WERI-Rb-1 (cell line): ENCODE measurements at regions not wholly inside any gene's neighbourhood (a gene's known extent, or its start where the extent isn't known, plus 50 kb on each side); places are given as distances from the start of the nearest gene placed in this dataset.
"Not testable (repeated sequence)": the region's sequence is repeated elsewhere in the genome, so short reads cannot be mapped to it uniquely, and the experiment has no call there.

Experiments
- DNase-seq: peaks from one replicate; pipeline ENCODE4 v3.0.0-alpha.2; 2020
- H3K27ac ChIP-seq: fragments of 250-450 bp; sonication (Bioruptor Pico); 2 replicates; pipeline ENCODE4 v1.5.1; 2020; ENCODE audit warnings: mild to moderate bottlenecking, moderate library complexity
- H3K27me3 ChIP-seq: fragments of 250-450 bp; sonication (Bioruptor Pico); 2 replicates; pipeline ENCODE4 v1.5.1; 2021; ENCODE audit warnings: mild to moderate bottlenecking, low read depth, moderate library complexity; ENCODE audit not compliant: insufficient read depth, severe bottlenecking
- H3K36me3 ChIP-seq: fragments of 250-450 bp; sonication (Bioruptor Pico); 2 replicates; pipeline ENCODE4 v1.5.1; 2020; ENCODE audit warnings: mild to moderate bottlenecking, moderate library complexity
- H3K4me3 ChIP-seq: 2 replicates; pipeline ENCODE4 v1.5.1; 2011; ENCODE audit warnings: low read depth, mild to moderate bottlenecking, control low read depth, low read length
- H3K9me3 ChIP-seq: fragments of 250-450 bp; sonication (Bioruptor Pico); 2 replicates; pipeline ENCODE4 v1.5.1; 2021; ENCODE audit warnings: mild to moderate bottlenecking, moderate library complexity; ENCODE audit not compliant: severe bottlenecking
- TF ChIP-seq, protein P1 (sequence below): IDR thresholded peaks from 2 replicates; pipeline ENCODE4 v1.5.1; 2011; ENCODE audit warnings: low read depth, mild to moderate bottlenecking, control low read depth, inconsistent platforms, low read length

DNA sequence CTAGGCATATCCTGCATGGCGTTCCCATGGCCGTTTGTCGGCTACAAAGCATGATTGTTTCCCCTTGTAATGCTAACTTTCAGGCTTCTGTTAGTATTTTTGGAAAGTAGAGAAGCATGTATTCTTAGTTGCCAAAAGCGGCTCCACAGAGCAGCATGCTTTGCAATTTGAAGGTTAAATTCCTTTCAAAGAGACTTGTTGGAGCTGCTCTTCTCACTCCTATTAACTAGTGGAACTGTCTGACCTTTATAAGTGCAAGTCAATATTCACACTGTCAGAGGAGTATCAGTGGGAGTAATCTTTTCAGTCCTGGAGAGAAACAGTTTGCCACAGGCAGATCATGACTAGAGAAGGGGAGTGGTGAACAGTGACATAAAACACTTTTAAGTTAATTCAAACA lies 656.1 kb upstream of the NOVA1 start:
- no peak for DNase-seq
- Histone ChIP-seq H3K27ac (no peak overlapping the region), H3K4me3 (no peak overlapping the region), H3K27me3 (no peaks in the 10 kb centered on the region), H3K36me3 (no peaks in the 10 kb centered on the region), H3K9me3 (no peaks in the 10 kb centered on the region)
- TF ChIP-seq, protein P1, sequence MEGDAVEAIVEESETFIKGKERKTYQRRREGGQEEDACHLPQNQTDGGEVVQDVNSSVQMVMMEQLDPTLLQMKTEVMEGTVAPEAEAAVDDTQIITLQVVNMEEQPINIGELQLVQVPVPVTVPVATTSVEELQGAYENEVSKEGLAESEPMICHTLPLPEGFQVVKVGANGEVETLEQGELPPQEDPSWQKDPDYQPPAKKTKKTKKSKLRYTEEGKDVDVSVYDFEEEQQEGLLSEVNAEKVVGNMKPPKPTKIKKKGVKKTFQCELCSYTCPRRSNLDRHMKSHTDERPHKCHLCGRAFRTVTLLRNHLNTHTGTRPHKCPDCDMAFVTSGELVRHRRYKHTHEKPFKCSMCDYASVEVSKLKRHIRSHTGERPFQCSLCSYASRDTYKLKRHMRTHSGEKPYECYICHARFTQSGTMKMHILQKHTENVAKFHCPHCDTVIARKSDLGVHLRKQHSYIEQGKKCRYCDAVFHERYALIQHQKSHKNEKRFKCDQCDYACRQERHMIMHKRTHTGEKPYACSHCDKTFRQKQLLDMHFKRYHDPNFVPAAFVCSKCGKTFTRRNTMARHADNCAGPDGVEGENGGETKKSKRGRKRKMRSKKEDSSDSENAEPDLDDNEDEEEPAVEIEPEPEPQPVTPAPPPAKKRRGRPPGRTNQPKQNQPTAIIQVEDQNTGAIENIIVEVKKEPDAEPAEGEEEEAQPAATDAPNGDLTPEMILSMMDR = no peak

DNA sequence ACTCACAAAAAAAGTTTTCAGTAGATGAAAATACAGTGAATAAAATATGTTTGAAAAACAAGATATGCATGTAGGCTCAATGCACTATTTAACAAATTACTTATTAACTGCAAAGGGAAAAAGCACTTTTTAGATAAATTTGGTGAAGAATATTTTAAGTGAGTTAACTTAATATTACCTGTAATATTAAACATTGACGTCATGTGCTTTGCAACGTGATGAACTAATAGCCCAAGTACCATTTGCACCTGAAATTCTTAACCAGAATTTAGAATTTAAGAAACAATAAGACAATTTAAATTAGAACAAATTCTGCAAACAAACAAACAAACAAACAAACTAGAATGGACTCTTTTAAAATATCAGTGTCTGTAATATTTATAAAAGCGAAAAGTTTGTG lies 659.0 kb upstream of the NOVA1 start:
- TF ChIP-seq, protein P1 = no peak
- Histone ChIP-seq H3K9me3 (no peaks in the 10 kb centered on the region), H3K36me3 (no peaks in the 10 kb centered on the region), H3K27me3 (no peaks in the 10 kb centered on the region), H3K27ac (no peak overlapping the region), H3K4me3 (no peak overlapping the region)
- no peak for DNase-seq

DNA sequence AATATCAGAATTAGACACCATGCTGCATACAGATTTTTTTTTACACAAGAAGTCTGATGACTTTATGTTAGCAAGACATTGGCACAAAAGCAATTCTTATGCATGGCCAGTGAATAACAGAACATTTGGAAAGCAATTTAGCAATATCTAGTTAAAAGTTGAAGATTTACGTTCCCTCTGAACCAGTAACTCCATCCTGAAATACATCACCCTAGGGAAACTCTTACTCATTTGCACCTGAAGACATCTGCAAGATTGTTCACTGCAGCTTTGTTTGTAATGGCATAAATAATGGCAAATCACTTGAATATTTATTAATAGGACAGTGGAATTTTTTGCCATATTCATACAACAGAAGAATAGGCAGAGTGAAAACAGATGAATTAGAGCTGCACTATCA lies 670.0 kb upstream of the NOVA1 start:
- TF ChIP-seq, protein P1 = no peak
- H3K4me3 ChIP-seq = no peak overlapping the region
- DNase-seq = no peak
- no peaks in the 10 kb centered on the region for H3K36me3 ChIP-seq
- H3K27me3 ChIP-seq = no peaks in the 10 kb centered on the region
- no peaks in the 10 kb centered on the region for H3K9me3 ChIP-seq
- no peak overlapping the region for H3K27ac ChIP-seq

DNA sequence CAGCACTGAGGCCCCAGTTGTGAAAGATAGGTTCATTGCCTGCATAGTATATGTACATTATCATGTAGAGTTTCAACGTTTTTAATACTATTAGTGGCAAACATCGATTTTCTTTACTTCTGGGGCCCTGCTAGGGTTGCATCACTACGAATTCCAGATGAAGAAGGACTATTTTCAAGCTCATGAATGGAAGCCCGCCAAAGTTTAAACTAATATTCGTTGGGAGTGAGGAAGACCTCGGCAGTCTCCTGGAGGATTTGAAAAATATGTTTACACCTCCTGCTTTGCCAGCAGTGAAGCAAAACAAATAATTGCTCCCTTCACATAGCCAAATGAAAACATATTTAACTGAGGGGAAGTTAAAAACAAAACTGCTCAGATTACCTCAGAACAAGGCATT lies 672.9 kb upstream of the NOVA1 start:
- TF ChIP-seq, protein P1 = no peak
- H3K9me3 ChIP-seq = no peaks in the 10 kb centered on the region
- no peaks in the 10 kb centered on the region for H3K36me3 ChIP-seq
- DNase-seq = no peak
- H3K27ac ChIP-seq = no peak overlapping the region
- H3K27me3 ChIP-seq = no peaks in the 10 kb centered on the region
- H3K4me3 ChIP-seq = no peak overlapping the region

DNA sequence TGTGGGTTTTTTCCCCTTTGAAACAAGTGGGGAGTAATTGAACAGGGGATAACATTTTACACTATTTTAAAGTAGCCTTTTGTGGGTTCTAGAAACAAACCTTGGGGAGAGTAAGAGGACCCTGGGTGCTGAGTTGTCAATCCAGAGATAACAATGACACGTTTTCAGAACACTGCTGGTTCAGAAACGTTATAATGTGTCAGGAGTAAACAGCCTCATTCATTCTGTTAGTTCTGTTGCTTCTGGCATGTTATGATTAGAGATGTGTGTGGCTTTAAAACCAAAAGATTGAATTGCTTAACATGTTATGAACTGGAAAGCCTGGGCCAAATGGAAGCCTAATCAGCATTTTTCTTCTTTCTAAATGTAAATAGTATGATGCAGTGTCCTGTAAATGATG lies 680.5 kb upstream of the NOVA1 start:
- Histone ChIP-seq H3K27me3 (no peaks in the 10 kb centered on the region), H3K4me3 (no peak overlapping the region), H3K9me3 (no peaks in the 10 kb centered on the region), H3K27ac (no peak overlapping the region), H3K36me3 (no peaks in the 10 kb centered on the region)
- TF ChIP-seq, protein P1 = no peak
- no peak for DNase-seq

DNA sequence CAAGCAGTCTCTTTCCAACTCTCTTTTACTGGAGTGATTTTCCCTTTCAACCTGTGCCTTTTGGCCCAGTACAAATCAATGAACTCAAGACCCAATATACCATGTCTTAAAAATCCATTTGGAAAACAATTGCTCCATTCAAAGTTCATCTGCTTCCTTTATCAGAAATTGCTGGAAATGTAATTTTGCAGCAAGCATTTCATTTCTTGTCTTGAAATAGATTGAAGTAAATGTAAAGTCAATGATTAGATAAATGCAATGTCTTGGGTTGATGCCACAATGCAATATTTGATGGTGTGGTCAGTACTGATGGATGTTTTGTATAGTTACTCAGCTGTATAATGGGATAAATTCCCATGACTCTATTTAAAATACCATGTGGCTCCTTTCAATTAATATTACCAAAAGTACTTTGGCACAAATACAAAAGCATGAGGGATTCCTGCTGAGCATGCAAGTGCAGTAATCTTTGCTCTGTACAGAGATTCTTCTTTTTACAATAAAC lies 707.7 kb upstream of the NOVA1 start:
- Histone ChIP-seq H3K27me3 (no peaks in the 10 kb centered on the region), H3K4me3 (no peak overlapping the region), H3K9me3 (no peaks in the 10 kb centered on the region), H3K27ac (no peak overlapping the region), H3K36me3 (no peaks in the 10 kb centered on the region)
- TF ChIP-seq, protein P1 = no peak
- DNase-seq = no peak

DNA sequence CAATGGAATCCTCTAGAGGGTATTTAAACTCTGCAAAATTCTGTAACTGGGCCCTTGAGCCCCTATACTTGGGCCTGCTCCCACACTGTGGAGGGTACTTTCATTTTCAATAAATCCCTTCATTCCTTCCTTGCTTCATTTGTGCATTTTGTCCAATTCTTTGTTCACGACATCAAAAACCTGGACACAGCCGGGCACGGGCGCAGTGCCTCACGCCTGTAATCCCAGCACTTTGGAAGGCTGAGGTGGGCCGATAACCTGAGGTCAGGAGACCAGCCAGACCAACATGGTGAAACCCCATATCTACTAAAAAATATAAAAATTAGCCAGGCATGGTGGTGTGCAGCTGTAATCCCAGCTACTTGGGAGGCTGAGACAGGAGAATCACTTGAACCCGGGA lies 714.9 kb upstream of the NOVA1 start:
- not testable (repeated sequence) for H3K27me3 ChIP-seq, H3K9me3 ChIP-seq, DNase-seq, H3K27ac ChIP-seq, H3K36me3 ChIP-seq, H3K4me3 ChIP-seq
